Ovary (tissue), 3 donors: ENCODE measurements at regions not wholly inside any gene's neighbourhood (a gene's known extent, or its start where the extent isn't known, plus 50 kb on each side); places are given as distances from the start of the nearest gene placed in this dataset.

Experiments used
- CTCF ChIP-seq, 3 donors: fragments of 450-650 bp in 2 of 3; fragments of 200-600 bp in 1 of 3; IDR thresholded peaks; one replicate each; pipeline versions ENCODE4 v1.5.1 to v1.8.0; 2016 to 2022; ENCODE audit warnings: antibody characterized with exemption in 3 of 3, mild to moderate bottlenecking in 1 of 3
- EP300 ChIP-seq: sonication (generic); formaldehyde crosslinking; IDR thresholded peaks from one replicate; pipeline ENCODE4 v1.6.1; 2017; ENCODE audit warnings: antibody characterized with exemption
- donor health status: DM: no; HTN: no; CAD: no.

GRCh38 chr14:71539650-71540285 lies 392.5 kb upstream of the RGS6 start:
- no peak for TF ChIP-seq EP300
- no peak for TF ChIP-seq CTCF (IDR thresholded peaks at IDR 0.05)
